Ovary (tissue), 7 donors: ENCODE measurements at regions not wholly inside any gene's neighbourhood (a gene's known extent, or its start where the extent isn't known, plus 50 kb on each side); places are given as distances from the start of the nearest gene placed in this dataset.
A peak's percentile ranks its signal among the peaks of the same experiment; 100 is the strongest.

Source experiments
- DNase-seq, 5 donors: peaks; one replicate each; pipeline ENCODE4 v3.0.0-alpha.2; 2019 to 2020
- H3K27ac ChIP-seq, 2 donors: fragments of 200-600 bp; one replicate each; pipeline versions ENCODE4 v1.5.1 to v1.8.0; 2019 to 2022
- H3K27me3 ChIP-seq: fragments of 200-600 bp; one replicate; pipeline ENCODE4 v1.8.0; 2022
- H3K36me3 ChIP-seq: fragments of 200-600 bp; sonication (generic); one replicate; pipeline ENCODE4 v1.5.1; 2019
- H3K4me1 ChIP-seq: one replicate; pipeline ENCODE4 v1.8.1; 2013; ENCODE audit warnings: mild to moderate bottlenecking, moderate library complexity; ENCODE audit not compliant: insufficient read depth
- H3K4me3 ChIP-seq: fragments of 200-600 bp; sonication (generic); one replicate; pipeline ENCODE4 v1.5.1; 2017
- H3K9me3 ChIP-seq, 2 donors: fragments of 200-600 bp in 1 of 2; sonication (generic) in 1 of 2; one replicate each; pipeline versions ENCODE4 v1.5.1 to v1.8.1; 2013 to 2019; ENCODE audit warnings: mild to moderate bottlenecking in 1 of 2, moderate library complexity in 1 of 2
- CTCF ChIP-seq, 3 donors: fragments of 450-650 bp in 2 of 3; fragments of 200-600 bp in 1 of 3; IDR thresholded peaks; one replicate each; pipeline versions ENCODE4 v1.5.1 to v1.8.0; 2016 to 2022; ENCODE audit warnings: antibody characterized with exemption in 3 of 3, mild to moderate bottlenecking in 1 of 3
- EP300 ChIP-seq: sonication (generic); formaldehyde crosslinking; IDR thresholded peaks from one replicate; pipeline ENCODE4 v1.6.1; 2017; ENCODE audit warnings: antibody characterized with exemption
- POLR2A ChIP-seq: fragments of 450-650 bp; IDR thresholded peaks from one replicate; pipeline ENCODE4 v1.6.1; 2017; ENCODE audit warnings: antibody characterized with exemption, mild to moderate bottlenecking, moderate library complexity
- WGBS, 3 donors: extraction: QIAGEN DNeasy Blood & Tissue Kit in 1 of 3; methylation state at CpG; one replicate each; pipeline versions ENCODE4 v1.1.5 to v1.1.7; 2013 to 2017; 5-methylcytosine and 5-hydroxymethylcytosine counted together
- intact Hi-C, 4 donors: fragments of 100-400 bp; cut with DNase I; formaldehyde crosslinking; loops; one replicate each; pipeline versions ENCODE4 v1.11.0 to v1.15.1; 2022 to 2023
- donor health status: DM: no; HTN: no; CAD: no; lungs with moderate emphysema.
- donor health status: DM: no; HTN: no; CAD: no.
- donor health status: Bipolar disorder and iron deficiency.
- donor health status: DM: no; HTN: no; CAD: no.
- donor health status: DM: yes; HTN: yes; CAD: no.

GRCh38 chr3:137199678-137200077, 241.9 kb downstream of the IL20RB start:
- intact Hi-C loops: no loop called here
- H3K4me3 ChIP-seq: no peak overlapping the region
- no peak for DNase-seq
- no peak for TF ChIP-seq EP300
- no peak for TF ChIP-seq POLR2A
- no peak for TF ChIP-seq CTCF (IDR thresholded peaks at IDR 0.05)
- H3K27me3 ChIP-seq: no peaks in the 10 kb centered on the region
- no peaks in the 10 kb centered on the region for H3K9me3 ChIP-seq
- no peaks in the 10 kb centered on the region for H3K4me1 ChIP-seq
- no peak overlapping the region for H3K27ac ChIP-seq
- no peaks in the 10 kb centered on the region for H3K36me3 ChIP-seq

GRCh38 chr3:137201066-137201465, 243.3 kb downstream of the IL20RB start:
- H3K27ac ChIP-seq: no peak overlapping the region
- H3K4me1 ChIP-seq: peaks cover 4% of the 10 kb centered on the region
- H3K9me3 ChIP-seq: no peaks in the 10 kb centered on the region
- TF ChIP-seq CTCF (IDR thresholded peaks at IDR 0.05): no peak
- no peak for TF ChIP-seq POLR2A
- no peak for TF ChIP-seq EP300
- intact Hi-C loops: no loop called here
- no peaks in the 10 kb centered on the region for H3K36me3 ChIP-seq
- WGBS, 3 donors: 70 to 89% (median 82%) methylated on average over 3 of the region's 3 CpGs
- H3K27me3 ChIP-seq: no peaks in the 10 kb centered on the region
- H3K4me3 ChIP-seq: no peak overlapping the region
- DNase-seq: no peak

GRCh38 chr3:137202941-137203340, 245.2 kb downstream of the IL20RB start:
- Histone ChIP-seq H3K27me3 (no peaks in the 10 kb centered on the region), H3K9me3 (no peaks in the 10 kb centered on the region), H3K27ac (no peak overlapping the region), H3K4me3 (no peak overlapping the region), H3K4me1 (peaks cover 4% of the 10 kb centered on the region), H3K36me3 (no peaks in the 10 kb centered on the region)
- DNase-seq: peak in 3 of 5 donors; percentile 15 to 52 (median 24)
- intact Hi-C loops: no loop called here
- WGBS, 3 donors: 46 to 48% (median 48%) methylated on average over 5 of the region's 5 CpGs
- TF ChIP-seq EP300: no peak
- no peak for TF ChIP-seq POLR2A
- TF ChIP-seq CTCF (IDR thresholded peaks at IDR 0.05): no peak

- WGBS, 3 donors: 61 to 69% (median 68%) methylated on average over 3 of the region's 3 CpGs
- Histone ChIP-seq H3K4me3 (no peak overlapping the region), H3K4me1 (peaks cover 4% of the 10 kb centered on the region), H3K9me3 (no peaks in the 10 kb centered on the region), H3K27ac (no peak overlapping the region), H3K36me3 (no peaks in the 10 kb centered on the region), H3K27me3 (no peaks in the 10 kb centered on the region)
- intact Hi-C loops: no loop called here
- TF ChIP-seq CTCF (IDR thresholded peaks at IDR 0.05) (no peak), EP300 (no peak), POLR2A (no peak)
- DNase-seq: no peak
Observed at GRCh38 chr3:137204409-137204808, 246.6 kb downstream of the IL20RB start.
